ENCODE measurements at regions not wholly inside any gene's neighbourhood (a gene's known extent, or its start where the extent isn't known, plus 50 kb on each side); places are given as distances from the start of the nearest gene placed in this dataset.

- Histone ChIP-seq H3K36me3 (replicated peaks in 1 of 2; ENCODE audit: insufficient read depth in 1 of 2, low read depth in 2 of 2) (no peaks in the 10 kb centered on the region), H3K27me3 (peaks cover 0 to 5% of the 10 kb centered on the region in 2 donors), H3K4me1 (peaks cover 8% of the 10 kb centered on the region), H3K9me3 (no peaks in the 10 kb centered on the region), H3K27ac (no peak overlapping the region), H3K4me3 (no peak overlapping the region)
- no peak for ATAC-seq
- TF ChIP-seq, protein P1, sequence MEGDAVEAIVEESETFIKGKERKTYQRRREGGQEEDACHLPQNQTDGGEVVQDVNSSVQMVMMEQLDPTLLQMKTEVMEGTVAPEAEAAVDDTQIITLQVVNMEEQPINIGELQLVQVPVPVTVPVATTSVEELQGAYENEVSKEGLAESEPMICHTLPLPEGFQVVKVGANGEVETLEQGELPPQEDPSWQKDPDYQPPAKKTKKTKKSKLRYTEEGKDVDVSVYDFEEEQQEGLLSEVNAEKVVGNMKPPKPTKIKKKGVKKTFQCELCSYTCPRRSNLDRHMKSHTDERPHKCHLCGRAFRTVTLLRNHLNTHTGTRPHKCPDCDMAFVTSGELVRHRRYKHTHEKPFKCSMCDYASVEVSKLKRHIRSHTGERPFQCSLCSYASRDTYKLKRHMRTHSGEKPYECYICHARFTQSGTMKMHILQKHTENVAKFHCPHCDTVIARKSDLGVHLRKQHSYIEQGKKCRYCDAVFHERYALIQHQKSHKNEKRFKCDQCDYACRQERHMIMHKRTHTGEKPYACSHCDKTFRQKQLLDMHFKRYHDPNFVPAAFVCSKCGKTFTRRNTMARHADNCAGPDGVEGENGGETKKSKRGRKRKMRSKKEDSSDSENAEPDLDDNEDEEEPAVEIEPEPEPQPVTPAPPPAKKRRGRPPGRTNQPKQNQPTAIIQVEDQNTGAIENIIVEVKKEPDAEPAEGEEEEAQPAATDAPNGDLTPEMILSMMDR (IDR thresholded peaks at IDR 0.05), result no peak
- no peak for TF ChIP-seq POLR2A (IDR thresholded peaks at IDR 0.05)
- intact Hi-C loops (cut with DNase I), result no loop called here
- WGBS, 2 donors, result 35 to 40% methylated on average over 21 of the region's 21 CpGs
- no peak for DNase-seq
Measured at GRCh38 chr17:36661047-36661666, 59.8 kb downstream of the MRM1 start.

DNA sequence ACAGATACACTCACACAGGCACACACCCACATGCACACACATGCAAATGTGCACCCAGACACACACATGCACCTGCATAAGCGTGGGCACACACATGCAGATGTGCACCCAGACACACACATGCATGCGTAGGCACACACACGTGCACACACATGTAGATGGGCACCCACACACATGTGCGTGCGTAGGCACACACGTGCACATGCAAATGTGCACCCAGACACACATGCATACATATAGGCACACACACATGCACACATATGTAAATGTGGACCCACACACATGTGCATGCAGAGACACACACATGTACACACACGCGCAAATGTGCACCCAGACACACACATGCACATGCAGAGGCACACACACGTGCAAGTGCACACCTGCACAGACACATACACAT is 60.3 kb downstream of the MRM1 start:
- Histone ChIP-seq H3K9me3 (no peaks in the 10 kb centered on the region), H3K27ac (no peak overlapping the region), H3K36me3 (replicated peaks in 1 of 2; ENCODE audit: insufficient read depth in 1 of 2, low read depth in 2 of 2) (no peaks in the 10 kb centered on the region), H3K4me1 (peaks cover 8% of the 10 kb centered on the region), H3K4me3 (no peak overlapping the region), H3K27me3 (peaks cover 0 to 5% of the 10 kb centered on the region in 2 donors)
- 72 to 77% methylated on average over 9 of the region's 9 CpGs for WGBS, 2 donors
- intact Hi-C loops (cut with DNase I), result no loop called here
- TF ChIP-seq, protein P1 (IDR thresholded peaks at IDR 0.05), result no peak
- no peak for TF ChIP-seq POLR2A (IDR thresholded peaks at IDR 0.05)
- ATAC-seq, result no peak
- DNase-seq, result no peak

GRCh38 chr17:36665417-36665816 is 64.0 kb downstream of the MRM1 start:
- H3K4me1 ChIP-seq, result no peaks in the 10 kb centered on the region
- no peak for ATAC-seq
- no peaks in the 10 kb centered on the region for H3K36me3 ChIP-seq (replicated peaks in 1 of 2; ENCODE audit: insufficient read depth in 1 of 2, low read depth in 2 of 2)
- H3K27ac ChIP-seq, result no peak overlapping the region
- intact Hi-C loops (cut with DNase I), result no loop called here
- no peak overlapping the region for H3K4me3 ChIP-seq
- H3K27me3 ChIP-seq, result peaks cover 0 to 5% of the 10 kb centered on the region in 2 donors
- WGBS, 2 donors, result 60 to 66% methylated on average over 11 of the region's 11 CpGs
- H3K9me3 ChIP-seq, result no peaks in the 10 kb centered on the region
- TF ChIP-seq, protein P1 (IDR thresholded peaks at IDR 0.05), result no peak
- TF ChIP-seq POLR2A (IDR thresholded peaks at IDR 0.05), result no peak
- DNase-seq, result no peak

GRCh38 chr17:36667922-36668321 is 66.5 kb downstream of the MRM1 start:
- no peak for DNase-seq
- H3K27me3 ChIP-seq, result peaks cover 0 to 5% of the 10 kb centered on the region in 2 donors
- H3K27ac ChIP-seq, result no peak overlapping the region
- no peaks in the 10 kb centered on the region for H3K9me3 ChIP-seq
- H3K4me3 ChIP-seq, result no peak overlapping the region
- no peaks in the 10 kb centered on the region for H3K36me3 ChIP-seq (replicated peaks in 1 of 2; ENCODE audit: insufficient read depth in 1 of 2, low read depth in 2 of 2)
- intact Hi-C loops (cut with DNase I), result no loop called here
- TF ChIP-seq POLR2A (IDR thresholded peaks at IDR 0.05), result no peak
- H3K4me1 ChIP-seq, result no peaks in the 10 kb centered on the region
- WGBS, 2 donors, result 58 to 61% methylated on average over 2 of the region's 2 CpGs
- ATAC-seq, result no peak

- H3K4me3 ChIP-seq, result no peak overlapping the region
- H3K4me1 ChIP-seq, result no peaks in the 10 kb centered on the region
- H3K9me3 ChIP-seq, result no peaks in the 10 kb centered on the region
- no peak for ATAC-seq
- H3K27ac ChIP-seq, result no peak overlapping the region
- peaks cover 0 to 3% of the 10 kb centered on the region in 2 donors for H3K27me3 ChIP-seq
- WGBS, 2 donors, result 80 to 91% methylated on average over 1 of the region's 1 CpG
- no peak for DNase-seq
- TF ChIP-seq, protein P1 (IDR thresholded peaks at IDR 0.05), result no peak
- no peak for TF ChIP-seq POLR2A (IDR thresholded peaks at IDR 0.05)
- intact Hi-C loops (cut with DNase I), result no loop called here
- H3K36me3 ChIP-seq (replicated peaks in 1 of 2; ENCODE audit: insufficient read depth in 1 of 2, low read depth in 2 of 2), result no peaks in the 10 kb centered on the region
Measured at GRCh38 chr17:36668824-36669223, 67.4 kb downstream of the MRM1 start.
